22Rv1 (cell line): ENCODE measurements at regions not wholly inside any gene's neighbourhood (a gene's known extent, or its start where the extent isn't known, plus 50 kb on each side); places are given as distances from the start of the nearest gene placed in this dataset.
"Not testable (repeated sequence)": the region's sequence is repeated elsewhere in the genome, so short reads cannot be mapped to it uniquely, and the experiment has no call there.

Source experiments
- H3K27ac ChIP-seq: fragments of 450-650 bp; 2 replicates; pipeline ENCODE4 v1.5.1; 2017
- ZFX ChIP-seq: fragments of 450-650 bp; IDR thresholded peaks from 2 replicates; pipeline ENCODE4 v1.6.1; 2017; ENCODE audit warnings: antibody characterized with exemption, borderline replicate concordance
- TF ChIP-seq, protein P1 (sequence below): fragments of 450-650 bp; IDR thresholded peaks from 2 replicates; pipeline ENCODE4 v1.5.1; 2017; ENCODE audit warnings: mild to moderate bottlenecking

DNA sequence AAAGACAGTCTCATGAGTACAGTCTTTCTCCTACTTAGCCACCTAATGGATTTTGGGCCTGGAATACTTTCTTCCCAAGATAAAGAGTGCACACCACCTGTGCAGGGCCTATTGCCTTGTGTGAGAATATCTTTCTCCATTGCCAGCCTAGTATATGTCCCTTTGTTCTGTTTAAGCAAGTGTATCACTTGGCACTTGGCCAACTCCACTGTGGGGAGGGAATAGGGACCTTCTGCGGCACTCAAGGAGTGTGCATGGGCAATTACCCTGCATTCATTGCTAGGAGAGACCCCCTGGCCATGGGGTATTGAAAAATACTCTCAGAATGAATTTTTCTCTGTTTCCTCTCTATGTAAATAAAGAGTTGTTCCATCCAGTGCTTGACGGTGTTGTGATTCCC is 201.7 kb upstream of the OR4C13 start:
- H3K27ac ChIP-seq, result not testable (repeated sequence)

DNA sequence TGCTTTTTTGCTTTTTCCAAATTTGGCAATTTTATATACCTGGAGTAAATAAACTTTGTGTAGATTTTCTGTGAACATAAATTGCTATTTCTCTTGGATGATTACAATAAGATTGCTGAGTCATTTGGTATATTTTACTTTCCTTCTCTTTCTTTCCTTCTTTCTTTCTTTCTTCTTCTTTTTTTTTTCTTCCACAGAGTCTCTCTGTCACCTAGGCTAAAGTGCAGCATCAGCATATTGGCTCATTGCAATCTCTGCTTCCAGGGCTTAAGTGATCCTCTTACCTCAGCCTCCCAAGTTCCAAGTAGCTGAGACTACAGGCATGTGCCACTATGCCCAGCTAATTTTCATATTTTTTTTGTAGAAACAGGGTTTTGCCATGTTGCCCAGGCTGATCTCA is 201.2 kb upstream of the OR4C13 start:
- H3K27ac ChIP-seq, result not testable (repeated sequence)

DNA sequence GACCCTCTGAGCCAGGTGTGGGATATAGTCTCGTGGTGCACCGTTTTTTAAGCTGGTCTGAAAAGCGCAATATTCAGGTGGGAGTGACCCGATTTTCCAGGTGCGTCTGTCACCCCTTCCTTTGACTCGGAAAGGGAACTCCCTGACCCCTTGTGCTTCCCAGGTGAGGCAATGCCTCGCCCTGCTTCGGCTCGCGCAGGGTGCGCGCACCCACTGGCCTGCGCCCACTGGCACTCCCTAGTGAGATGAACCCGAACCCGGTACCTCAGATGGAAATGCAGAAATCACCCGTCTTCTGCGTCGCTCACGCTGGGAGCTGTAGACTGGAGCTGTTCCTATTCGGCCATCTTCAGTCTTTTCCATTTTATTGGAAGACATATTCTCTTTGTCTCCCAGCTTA is 171.4 kb upstream of the OR4C13 start:
- peak overlapping the region; percentile 64 for H3K27ac ChIP-seq

DNA sequence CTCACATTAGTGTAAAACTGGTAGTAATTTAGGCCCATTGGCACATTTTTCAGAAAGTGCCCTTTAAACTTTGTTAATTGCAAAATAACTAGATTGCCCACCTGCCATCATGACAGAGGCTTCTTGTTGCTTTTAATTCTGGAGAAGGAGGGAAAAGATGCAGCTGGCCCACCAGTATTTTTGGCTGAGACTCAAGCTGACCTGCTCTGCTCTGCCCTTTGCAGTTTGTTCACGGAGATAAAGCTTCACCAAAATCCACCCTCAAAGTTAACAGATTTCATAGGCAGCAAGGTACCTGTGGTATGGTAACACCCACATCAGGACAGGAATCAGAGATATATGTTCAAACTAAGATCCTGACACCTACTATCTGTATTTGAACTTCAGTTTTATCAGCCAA is 170.2 kb upstream of the OR4C13 start:
- H3K27ac ChIP-seq, result not testable (repeated sequence)

DNA sequence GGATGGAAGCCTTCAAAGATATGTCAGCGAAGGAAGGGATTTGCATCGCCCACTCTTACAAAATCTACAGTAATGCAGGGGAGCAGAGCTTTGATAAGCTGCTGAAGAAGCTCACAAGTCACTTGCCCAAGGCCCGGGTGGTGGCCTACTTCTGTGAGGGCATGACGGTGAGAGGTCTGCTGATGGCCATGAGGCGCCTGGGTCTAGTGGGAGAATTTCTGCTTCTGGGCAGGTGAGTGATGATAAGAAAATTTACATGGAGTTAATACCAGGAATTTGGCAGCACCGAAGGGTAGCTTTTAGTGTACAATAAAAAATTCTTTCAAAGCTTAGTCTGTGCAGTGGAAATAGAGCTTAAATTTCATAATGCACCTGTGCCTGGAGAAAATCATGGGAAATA is 168.3 kb upstream of the OR4C13 start:
- not testable (repeated sequence) for H3K27ac ChIP-seq

DNA sequence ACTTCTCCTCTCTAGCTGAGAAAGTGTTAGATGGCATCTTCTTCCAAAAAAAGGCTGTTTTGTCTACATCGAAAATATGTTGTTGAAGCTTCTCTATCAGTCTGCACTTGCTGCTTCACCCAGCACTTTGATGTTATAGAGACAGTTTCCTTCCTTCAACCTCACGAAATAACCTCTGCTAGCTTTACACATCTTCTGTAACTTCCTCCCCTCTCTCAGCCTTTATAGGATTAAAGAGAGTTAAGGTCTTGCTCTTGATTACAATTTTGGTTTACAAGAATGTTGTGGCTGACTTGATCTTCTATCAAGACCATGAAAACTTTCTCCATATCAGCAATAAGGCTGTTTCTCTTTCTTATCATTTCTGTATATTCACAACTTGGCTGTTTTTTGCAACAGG is 162.4 kb upstream of the OR4C13 start:
- H3K27ac ChIP-seq, result not testable (repeated sequence)

DNA sequence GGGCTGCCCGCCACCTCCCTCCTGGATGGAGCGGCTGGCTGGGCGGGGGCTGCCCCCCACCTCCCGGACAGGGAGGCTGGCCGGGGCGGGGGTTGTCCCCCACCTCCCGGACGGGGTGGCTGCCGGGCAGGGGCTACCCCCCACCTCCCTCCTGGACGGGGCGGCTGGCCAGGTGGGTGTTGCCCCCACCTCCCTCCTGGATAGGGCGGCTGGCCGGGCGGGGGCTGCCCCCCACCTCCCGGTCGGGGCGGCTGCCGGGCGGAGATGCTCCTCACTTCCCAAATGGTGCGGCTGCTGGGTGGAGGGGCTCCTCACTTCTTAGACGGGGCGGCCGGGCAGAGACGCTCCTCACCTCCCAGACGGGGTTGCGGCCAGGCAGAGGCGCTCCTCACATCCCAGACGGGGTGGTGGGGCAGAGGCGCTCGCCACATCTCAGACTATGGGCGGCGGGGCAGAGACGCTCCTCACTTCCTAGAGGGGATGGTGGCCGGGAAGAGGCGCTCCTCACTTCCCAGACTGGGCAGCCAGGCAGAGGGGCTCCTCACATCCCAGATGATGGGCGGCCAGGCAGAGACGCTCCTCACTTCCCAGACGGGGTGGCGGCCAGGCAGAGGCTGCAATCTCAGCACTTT is 153.9 kb upstream of the OR4C13 start:
- not testable (repeated sequence) for H3K27ac ChIP-seq

DNA sequence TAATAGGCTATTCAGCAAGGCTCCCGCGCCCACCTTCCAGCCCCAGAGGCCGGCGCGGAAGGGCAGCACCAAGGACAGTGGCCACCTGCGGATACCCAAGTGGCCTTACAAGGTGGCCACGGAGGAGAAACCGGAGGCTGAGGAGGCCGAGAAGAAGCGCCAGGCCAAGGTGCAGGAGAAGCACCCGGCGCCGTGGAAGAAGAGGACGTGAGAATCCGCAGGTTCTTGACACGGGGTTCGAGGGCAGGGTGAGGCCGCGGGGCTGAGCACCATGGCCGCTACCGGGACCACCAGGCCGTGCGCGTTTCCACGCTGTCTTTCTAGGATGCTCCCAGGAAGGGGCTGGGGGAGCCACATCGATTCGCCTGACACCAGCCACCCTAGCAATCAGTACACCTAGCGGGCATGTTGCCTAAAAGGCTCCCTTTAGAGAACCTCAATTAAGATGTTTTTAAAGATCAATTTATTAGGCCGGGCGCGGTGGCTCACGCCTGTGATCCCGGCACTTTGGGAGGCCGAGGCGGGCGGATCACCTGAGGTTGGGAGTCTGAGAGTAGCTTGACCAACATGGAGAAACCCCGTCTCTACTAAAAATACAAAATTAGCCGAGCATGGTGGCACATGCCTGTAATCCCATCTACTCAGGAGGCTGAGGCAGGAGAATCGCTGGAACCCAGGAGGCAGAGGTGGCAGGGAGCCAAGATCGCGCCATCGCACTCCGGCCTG is 134.3 kb upstream of the OR4C13 start:
- not testable (repeated sequence) for H3K27ac ChIP-seq

DNA sequence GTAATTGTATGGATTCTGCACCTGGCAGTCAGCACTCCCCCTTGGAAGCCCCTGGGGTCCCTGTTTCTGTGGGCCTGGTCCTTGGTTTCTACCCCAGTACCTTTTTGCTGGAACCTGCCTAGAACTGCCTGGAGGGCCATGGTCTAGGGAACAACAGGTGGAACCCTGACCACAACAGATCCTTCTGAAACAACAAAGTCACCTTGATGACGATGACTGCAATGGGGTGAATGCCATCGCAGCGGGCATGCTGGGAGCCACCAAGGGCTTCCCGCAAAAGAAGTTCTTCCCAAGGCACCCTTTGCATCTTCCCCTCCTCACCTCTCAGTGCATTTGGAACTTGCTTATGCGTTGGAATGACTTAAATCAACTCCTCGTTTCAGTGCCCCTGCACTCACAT is 129.0 kb upstream of the OR4C13 start:
- not testable (repeated sequence) for H3K27ac ChIP-seq

DNA sequence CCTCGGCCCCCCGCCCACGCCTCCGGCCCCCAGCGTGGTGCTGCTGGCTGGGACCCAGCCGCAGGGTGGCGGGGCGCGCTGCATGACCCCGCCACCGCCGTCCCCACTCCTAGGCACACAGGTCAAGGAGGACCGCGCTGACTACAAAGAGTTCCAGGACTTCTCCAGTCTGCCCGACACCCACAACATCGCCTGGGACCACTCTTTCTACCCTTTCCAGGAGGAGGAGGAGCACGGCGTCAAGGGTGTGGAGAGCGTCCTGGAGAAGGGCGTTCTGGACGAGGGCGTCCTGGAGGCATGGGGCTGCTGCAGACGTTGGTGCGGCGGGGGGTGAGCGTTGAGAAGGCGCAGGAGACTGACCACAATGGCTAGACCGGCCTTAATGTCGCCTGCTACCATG is 101.7 kb upstream of the OR4C13 start:
- H3K27ac ChIP-seq, result not testable (repeated sequence)

DNA sequence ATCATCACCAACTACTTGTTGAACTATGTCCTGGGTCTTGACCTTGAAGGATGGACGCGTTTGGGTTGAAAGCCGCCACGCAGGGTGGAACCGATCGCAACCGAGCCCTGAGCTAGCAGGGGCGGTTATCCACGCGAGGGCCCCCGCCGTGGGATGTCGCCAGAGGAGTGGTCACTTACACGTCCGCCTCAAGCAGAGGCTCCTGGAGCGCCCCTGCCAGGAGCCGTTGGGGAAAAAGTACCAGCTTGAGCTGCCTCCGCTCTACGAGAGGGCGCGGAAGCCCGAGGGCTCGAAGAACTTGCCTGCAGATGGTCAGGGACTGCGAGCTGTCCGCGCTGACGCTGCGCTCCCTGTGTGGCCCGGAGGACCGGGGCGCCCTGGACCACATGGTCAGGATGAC is 100.7 kb upstream of the OR4C13 start:
- H3K27ac ChIP-seq, result no peak overlapping the region
- TF ChIP-seq ZFX, result no peak
- TF ChIP-seq, protein P1, sequence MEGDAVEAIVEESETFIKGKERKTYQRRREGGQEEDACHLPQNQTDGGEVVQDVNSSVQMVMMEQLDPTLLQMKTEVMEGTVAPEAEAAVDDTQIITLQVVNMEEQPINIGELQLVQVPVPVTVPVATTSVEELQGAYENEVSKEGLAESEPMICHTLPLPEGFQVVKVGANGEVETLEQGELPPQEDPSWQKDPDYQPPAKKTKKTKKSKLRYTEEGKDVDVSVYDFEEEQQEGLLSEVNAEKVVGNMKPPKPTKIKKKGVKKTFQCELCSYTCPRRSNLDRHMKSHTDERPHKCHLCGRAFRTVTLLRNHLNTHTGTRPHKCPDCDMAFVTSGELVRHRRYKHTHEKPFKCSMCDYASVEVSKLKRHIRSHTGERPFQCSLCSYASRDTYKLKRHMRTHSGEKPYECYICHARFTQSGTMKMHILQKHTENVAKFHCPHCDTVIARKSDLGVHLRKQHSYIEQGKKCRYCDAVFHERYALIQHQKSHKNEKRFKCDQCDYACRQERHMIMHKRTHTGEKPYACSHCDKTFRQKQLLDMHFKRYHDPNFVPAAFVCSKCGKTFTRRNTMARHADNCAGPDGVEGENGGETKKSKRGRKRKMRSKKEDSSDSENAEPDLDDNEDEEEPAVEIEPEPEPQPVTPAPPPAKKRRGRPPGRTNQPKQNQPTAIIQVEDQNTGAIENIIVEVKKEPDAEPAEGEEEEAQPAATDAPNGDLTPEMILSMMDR, result no peak

DNA sequence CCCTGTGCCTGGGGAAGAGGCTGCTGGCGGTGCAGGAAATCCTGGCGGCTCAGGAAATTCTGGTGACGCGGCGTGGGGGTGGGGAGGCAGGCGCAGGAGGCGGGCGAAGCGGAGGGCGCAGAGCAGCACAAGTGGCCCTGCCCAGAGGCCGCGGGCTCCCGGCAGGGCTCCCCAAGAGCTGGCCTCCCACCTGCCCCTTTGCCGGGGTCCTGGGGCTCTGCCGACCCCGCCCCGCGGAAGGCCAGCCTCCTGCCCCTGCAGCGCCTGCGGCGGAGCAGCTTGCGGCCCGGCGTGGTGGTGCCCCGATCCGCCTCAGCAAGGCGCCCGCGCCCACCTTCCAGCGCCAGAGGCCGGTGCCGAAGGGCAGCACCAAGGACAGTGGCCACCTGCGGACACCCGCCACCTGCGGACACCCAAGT is 100.2 kb upstream of the OR4C13 start:
- TF ChIP-seq, protein P1, result no peak
- no peak for TF ChIP-seq ZFX
- no peak overlapping the region for H3K27ac ChIP-seq

DNA sequence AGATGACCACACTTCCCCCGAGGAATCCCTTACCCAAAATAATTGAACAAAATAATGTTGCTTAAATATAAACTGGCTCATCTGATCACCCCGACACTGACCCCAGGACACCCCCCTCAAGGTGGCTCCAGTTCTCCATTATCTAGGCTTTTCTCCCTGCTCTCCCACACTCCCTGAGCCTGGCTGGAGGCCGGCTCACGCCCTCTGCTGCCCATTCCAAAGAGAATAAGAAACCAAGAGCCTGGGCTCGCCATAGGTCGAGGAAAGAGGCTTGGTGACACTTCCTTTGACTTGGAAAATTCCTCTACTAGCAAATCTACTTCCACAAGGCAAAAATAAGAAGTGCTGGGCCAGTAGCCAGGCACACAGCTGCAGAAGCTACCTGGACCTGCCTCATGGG is 63.3 kb upstream of the OR4C13 start:
- TF ChIP-seq, protein P1, result peak; percentile 32; the same call in 1 of the 2 replicates
- H3K27ac ChIP-seq, result not testable (repeated sequence)
